Suprapubic skin (tissue), 4 donors: ENCODE measurements at regions not wholly inside any gene's neighbourhood (a gene's known extent, or its start where the extent isn't known, plus 50 kb on each side); places are given as distances from the start of the nearest gene placed in this dataset.

Experiments used
- CTCF ChIP-seq, 2 donors: fragments of 200-600 bp in 1 of 2; fragments of 450-650 bp in 1 of 2; sonication (generic) in 1 of 2; IDR thresholded peaks; one replicate each; pipeline ENCODE4 v1.5.1; 2016 to 2019; ENCODE audit warnings: antibody characterized with exemption in 2 of 2, mild to moderate bottlenecking in 1 of 2, moderate library complexity in 1 of 2
- EP300 ChIP-seq: sonication (generic); formaldehyde crosslinking; IDR thresholded peaks from one replicate; pipeline ENCODE4 v1.6.1; 2017; ENCODE audit warnings: antibody characterized with exemption
- POLR2A ChIP-seq, 2 donors: fragments of 450-650 bp; IDR thresholded peaks; one replicate each; pipeline ENCODE4 v1.6.1; 2017; ENCODE audit warnings: antibody characterized with exemption in 2 of 2, mild to moderate bottlenecking in 2 of 2, moderate library complexity in 2 of 2
- POLR2AphosphoS5 ChIP-seq, 3 donors: sonication (generic); formaldehyde crosslinking; IDR thresholded peaks; one replicate each; pipeline ENCODE4 v1.6.1; 2017; ENCODE audit warnings: antibody characterized with exemption in 3 of 3

DNA sequence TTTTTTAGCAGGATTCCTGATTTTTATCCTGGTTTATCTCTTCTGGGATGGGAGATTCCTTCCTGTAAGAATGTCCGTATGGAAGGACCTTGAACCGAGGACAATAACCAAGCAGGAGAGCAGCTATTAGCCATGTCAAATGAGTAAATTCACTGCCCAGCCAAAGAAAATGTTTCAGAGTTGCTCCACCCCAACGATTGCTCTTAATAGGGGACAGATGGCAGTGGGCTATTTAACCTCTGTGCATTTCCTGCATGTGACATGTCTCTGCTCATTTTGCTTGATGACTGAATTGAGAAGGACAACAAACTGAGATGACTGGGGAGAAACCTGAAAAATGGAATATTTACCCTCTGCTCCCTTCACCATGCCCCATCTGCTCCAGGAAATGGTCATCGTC lies 479.9 kb upstream of the ZNF462 start:
- TF ChIP-seq POLR2AphosphoS5 (IDR thresholded peaks at IDR 0.05): no peak
- no peak for TF ChIP-seq POLR2A (IDR thresholded peaks at IDR 0.05)
- TF ChIP-seq CTCF (IDR thresholded peaks at IDR 0.05): no peak
- no peak for TF ChIP-seq EP300
